HepG2 (cell line): ENCODE measurements at regions not wholly inside any gene's neighbourhood (a gene's known extent, or its start where the extent isn't known, plus 50 kb on each side); places are given as distances from the start of the nearest gene placed in this dataset.

Source experiments
- RORA ChIP-seq: sonication (generic); formaldehyde crosslinking; IDR thresholded peaks from 2 replicates; pipeline ENCODE4 v1.5.0; 2020; ENCODE audit warnings: mild to moderate bottlenecking, missing genetic modification reagents, moderate library complexity
- SNAI1 ChIP-seq: sonication (generic); formaldehyde crosslinking; IDR thresholded peaks from 2 replicates; pipeline ENCODE4 v1.5.0; 2020; ENCODE audit warnings: mild to moderate bottlenecking, missing genetic modification reagents, borderline replicate concordance
- ZNF556 ChIP-seq: sonication (generic); formaldehyde crosslinking; IDR thresholded peaks from 2 replicates; pipeline ENCODE4 v1.4.0; 2020; ENCODE audit warnings: mild to moderate bottlenecking, missing genetic modification reagents, borderline replicate concordance
- TF ChIP-seq, protein P1 (sequence below): sonication (generic); formaldehyde crosslinking; IDR thresholded peaks from 2 replicates; pipeline ENCODE4 v1.5.0; 2020; ENCODE audit warnings: missing genetic modification reagents, mild to moderate bottlenecking, borderline replicate concordance
- TF ChIP-seq, protein P2 (sequence below): sonication (generic); formaldehyde crosslinking; IDR thresholded peaks from 2 replicates; pipeline ENCODE4 v1.9.0; 2021; ENCODE audit warnings: missing genetic modification reagents, mild to moderate bottlenecking, borderline replicate concordance
- TF ChIP-seq, protein P3 (sequence below): IDR thresholded peaks from 2 replicates; pipeline ENCODE4 v1.6.1; 2016; ENCODE audit warnings: missing genetic modification reagents, missing compliant biosample characterization
- TF ChIP-seq, protein P4 (sequence below): sonication (generic); formaldehyde crosslinking; IDR thresholded peaks from 2 replicates; pipeline ENCODE4 v1.5.0; 2020; ENCODE audit warnings: mild to moderate bottlenecking, missing genetic modification reagents
- TF ChIP-seq, protein P5 (sequence below): sonication (generic); formaldehyde crosslinking; IDR thresholded peaks from 2 replicates; pipeline ENCODE4 v1.4.0; 2020; ENCODE audit warnings: low read depth, missing genetic modification reagents

DNA sequence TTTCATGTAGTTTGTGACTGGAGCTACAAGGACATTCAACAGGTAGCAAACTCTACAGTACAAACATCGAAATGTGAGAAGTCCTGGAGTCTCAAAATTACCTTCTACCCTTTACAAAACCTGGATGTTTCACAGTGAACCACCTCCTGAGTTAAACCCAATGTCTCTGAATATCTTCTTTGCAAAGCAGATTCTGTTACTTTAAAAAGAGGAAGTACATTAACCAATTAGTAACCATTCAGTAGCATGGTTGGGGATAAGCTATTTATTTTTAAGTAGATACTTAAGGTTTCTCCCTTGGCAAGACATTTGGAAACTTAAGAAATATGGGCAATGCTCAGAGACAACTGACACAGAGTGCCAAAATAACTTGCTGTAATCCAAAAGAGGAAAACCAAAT lies 371.9 kb upstream of the NWD2 start (continued):
- TF ChIP-seq, protein P1, sequence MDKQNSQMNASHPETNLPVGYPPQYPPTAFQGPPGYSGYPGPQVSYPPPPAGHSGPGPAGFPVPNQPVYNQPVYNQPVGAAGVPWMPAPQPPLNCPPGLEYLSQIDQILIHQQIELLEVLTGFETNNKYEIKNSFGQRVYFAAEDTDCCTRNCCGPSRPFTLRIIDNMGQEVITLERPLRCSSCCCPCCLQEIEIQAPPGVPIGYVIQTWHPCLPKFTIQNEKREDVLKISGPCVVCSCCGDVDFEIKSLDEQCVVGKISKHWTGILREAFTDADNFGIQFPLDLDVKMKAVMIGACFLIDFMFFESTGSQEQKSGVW (CRISPR knock-in tag): no peak
- TF ChIP-seq, protein P2, sequence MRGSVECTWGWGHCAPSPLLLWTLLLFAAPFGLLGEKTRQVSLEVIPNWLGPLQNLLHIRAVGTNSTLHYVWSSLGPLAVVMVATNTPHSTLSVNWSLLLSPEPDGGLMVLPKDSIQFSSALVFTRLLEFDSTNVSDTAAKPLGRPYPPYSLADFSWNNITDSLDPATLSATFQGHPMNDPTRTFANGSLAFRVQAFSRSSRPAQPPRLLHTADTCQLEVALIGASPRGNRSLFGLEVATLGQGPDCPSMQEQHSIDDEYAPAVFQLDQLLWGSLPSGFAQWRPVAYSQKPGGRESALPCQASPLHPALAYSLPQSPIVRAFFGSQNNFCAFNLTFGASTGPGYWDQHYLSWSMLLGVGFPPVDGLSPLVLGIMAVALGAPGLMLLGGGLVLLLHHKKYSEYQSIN (CRISPR knock-in tag): no peak
- TF ChIP-seq RORA (CRISPR knock-in tag) (no peak), ZNF556 (CRISPR knock-in tag) (no peak), SNAI1 (CRISPR knock-in tag) (no peak)
- TF ChIP-seq, protein P3, sequence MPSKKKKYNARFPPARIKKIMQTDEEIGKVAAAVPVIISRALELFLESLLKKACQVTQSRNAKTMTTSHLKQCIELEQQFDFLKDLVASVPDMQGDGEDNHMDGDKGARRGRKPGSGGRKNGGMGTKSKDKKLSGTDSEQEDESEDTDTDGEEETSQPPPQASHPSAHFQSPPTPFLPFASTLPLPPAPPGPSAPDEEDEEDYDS: no peak
- TF ChIP-seq, protein P4, sequence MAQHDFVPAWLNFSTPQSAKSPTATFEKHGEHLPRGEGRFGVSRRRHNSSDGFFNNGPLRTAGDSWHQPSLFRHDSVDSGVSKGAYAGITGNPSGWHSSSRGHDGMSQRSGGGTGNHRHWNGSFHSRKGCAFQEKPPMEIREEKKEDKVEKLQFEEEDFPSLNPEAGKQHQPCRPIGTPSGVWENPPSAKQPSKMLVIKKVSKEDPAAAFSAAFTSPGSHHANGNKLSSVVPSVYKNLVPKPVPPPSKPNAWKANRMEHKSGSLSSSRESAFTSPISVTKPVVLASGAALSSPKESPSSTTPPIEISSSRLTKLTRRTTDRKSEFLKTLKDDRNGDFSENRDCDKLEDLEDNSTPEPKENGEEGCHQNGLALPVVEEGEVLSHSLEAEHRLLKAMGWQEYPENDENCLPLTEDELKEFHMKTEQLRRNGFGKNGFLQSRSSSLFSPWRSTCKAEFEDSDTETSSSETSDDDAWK (CRISPR knock-in tag): no peak
- TF ChIP-seq, protein P5, sequence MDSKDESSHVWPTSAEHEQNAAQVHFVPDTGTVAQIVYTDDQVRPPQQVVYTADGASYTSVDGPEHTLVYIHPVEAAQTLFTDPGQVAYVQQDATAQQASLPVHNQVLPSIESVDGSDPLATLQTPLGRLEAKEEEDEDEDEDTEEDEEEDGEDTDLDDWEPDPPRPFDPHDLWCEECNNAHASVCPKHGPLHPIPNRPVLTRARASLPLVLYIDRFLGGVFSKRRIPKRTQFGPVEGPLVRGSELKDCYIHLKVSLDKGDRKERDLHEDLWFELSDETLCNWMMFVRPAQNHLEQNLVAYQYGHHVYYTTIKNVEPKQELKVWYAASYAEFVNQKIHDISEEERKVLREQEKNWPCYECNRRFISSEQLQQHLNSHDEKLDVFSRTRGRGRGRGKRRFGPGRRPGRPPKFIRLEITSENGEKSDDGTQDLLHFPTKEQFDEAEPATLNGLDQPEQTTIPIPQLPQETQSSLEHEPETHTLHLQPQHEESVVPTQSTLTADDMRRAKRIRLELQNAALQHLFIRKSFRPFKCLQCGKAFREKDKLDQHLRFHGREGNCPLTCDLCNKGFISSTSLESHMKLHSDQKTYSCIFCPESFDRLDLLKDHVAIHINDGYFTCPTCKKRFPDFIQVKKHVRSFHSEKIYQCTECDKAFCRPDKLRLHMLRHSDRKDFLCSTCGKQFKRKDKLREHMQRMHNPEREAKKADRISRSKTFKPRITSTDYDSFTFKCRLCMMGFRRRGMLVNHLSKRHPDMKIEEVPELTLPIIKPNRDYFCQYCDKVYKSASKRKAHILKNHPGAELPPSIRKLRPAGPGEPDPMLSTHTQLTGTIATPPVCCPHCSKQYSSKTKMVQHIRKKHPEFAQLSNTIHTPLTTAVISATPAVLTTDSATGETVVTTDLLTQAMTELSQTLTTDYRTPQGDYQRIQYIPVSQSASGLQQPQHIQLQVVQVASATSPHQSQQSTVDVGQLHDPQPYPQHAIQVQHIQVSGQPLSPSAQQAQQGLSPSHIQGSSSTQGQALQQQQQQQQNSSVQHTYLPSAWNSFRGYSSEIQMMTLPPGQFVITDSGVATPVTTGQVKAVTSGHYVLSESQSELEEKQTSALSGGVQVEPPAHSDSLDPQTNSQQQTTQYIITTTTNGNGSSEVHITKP (CRISPR knock-in tag): no peak
- TF ChIP-seq, all 625 proteins: peak for 0
